ENCODE measurements at regions not wholly inside any gene's neighbourhood (a gene's known extent, or its start where the extent isn't known, plus 50 kb on each side); places are given as distances from the start of the nearest gene placed in this dataset.

GRCh38 chr2:72000110-72000509, 147.6 kb downstream of the CYP26B1 start:
- Histone ChIP-seq H2AFZ (no peak overlapping the region), H3K4me2 (no peak overlapping the region), H4K20me1 (ENCODE audit: insufficient read depth, poor library complexity, severe bottlenecking) (no peaks in the 10 kb centered on the region), H3K9me2 (replicated peaks; ENCODE audit: insufficient read depth) (no peaks in the 10 kb centered on the region), H3K4me3 (no peak overlapping the region), H3K27me3 (no peaks in the 10 kb centered on the region), H3K79me2 (no peaks in the 10 kb centered on the region), H3K36me3 (replicated peaks; ENCODE audit: insufficient read depth, low read depth) (no peaks in the 10 kb centered on the region), H3K27ac (peak overlapping the region; percentile 44), H3K9me3 (ENCODE audit: low read depth) (no peaks in the 10 kb centered on the region), H3K4me1 (ENCODE audit: insufficient read depth) (peaks cover 19% of the 10 kb centered on the region)
- peak; percentile 1 for DNase-seq (ENCODE audit: low spot score)
- TF ChIP-seq CTCF (IDR thresholded peaks at IDR 0.05; ENCODE audit: poor library complexity): no peak
- no peak for TF ChIP-seq EZH2phosphoT487 (IDR thresholded peaks at IDR 0.05; ENCODE audit: low read depth, severe bottlenecking, unreplicated experiment)
- no peak for TF ChIP-seq EZH2 (IDR thresholded peaks at IDR 0.05; ENCODE audit: borderline replicate concordance)
- WGBS (ENCODE audit: low lambda C conversion rate, missing lambda C conversion rate): 67% methylated on average over 7 of the region's 7 CpGs

- no peaks in the 10 kb centered on the region for H3K36me3 ChIP-seq (replicated peaks; ENCODE audit: insufficient read depth, low read depth)
- H3K4me3 ChIP-seq: no peak overlapping the region
- H3K4me1 ChIP-seq (ENCODE audit: insufficient read depth): peaks cover 19% of the 10 kb centered on the region
- no peaks in the 10 kb centered on the region for H4K20me1 ChIP-seq (ENCODE audit: insufficient read depth, poor library complexity, severe bottlenecking)
- no peaks in the 10 kb centered on the region for H3K79me2 ChIP-seq
- 89% methylated on average over 5 of the region's 5 CpGs for WGBS (ENCODE audit: low lambda C conversion rate, missing lambda C conversion rate)
- no peaks in the 10 kb centered on the region for H3K9me3 ChIP-seq (ENCODE audit: low read depth)
- no peaks in the 10 kb centered on the region for H3K27me3 ChIP-seq
- no peak overlapping the region for H3K4me2 ChIP-seq
- no peak for DNase-seq (ENCODE audit: low spot score)
- H3K27ac ChIP-seq: no peak overlapping the region
- no peaks in the 10 kb centered on the region for H3K9me2 ChIP-seq (replicated peaks; ENCODE audit: insufficient read depth)
- no peak for TF ChIP-seq EZH2 (IDR thresholded peaks at IDR 0.05; ENCODE audit: borderline replicate concordance)
- TF ChIP-seq EZH2phosphoT487 (IDR thresholded peaks at IDR 0.05; ENCODE audit: low read depth, severe bottlenecking, unreplicated experiment): no peak
- TF ChIP-seq CTCF (IDR thresholded peaks at IDR 0.05; ENCODE audit: poor library complexity): no peak
- no peak overlapping the region for H2AFZ ChIP-seq
These were observed 148.1 kb downstream of the CYP26B1 start for GRCh38 chr2:71999580-71999979.

- H4K20me1 ChIP-seq (ENCODE audit: insufficient read depth, poor library complexity, severe bottlenecking): no peaks in the 10 kb centered on the region
- no peaks in the 10 kb centered on the region for H3K79me2 ChIP-seq
- TF ChIP-seq CTCF (IDR thresholded peaks at IDR 0.05; ENCODE audit: poor library complexity) (no peak), EZH2phosphoT487 (IDR thresholded peaks at IDR 0.05; ENCODE audit: low read depth, severe bottlenecking, unreplicated experiment) (no peak), EZH2 (IDR thresholded peaks at IDR 0.05; ENCODE audit: borderline replicate concordance) (no peak)
- no peak overlapping the region for H3K4me2 ChIP-seq
- H3K9me2 ChIP-seq (replicated peaks; ENCODE audit: insufficient read depth): no peaks in the 10 kb centered on the region
- peaks cover 19% of the 10 kb centered on the region for H3K4me1 ChIP-seq (ENCODE audit: insufficient read depth)
- no peaks in the 10 kb centered on the region for H3K9me3 ChIP-seq (ENCODE audit: low read depth)
- no peak overlapping the region for H3K4me3 ChIP-seq
- no peak overlapping the region for H3K27ac ChIP-seq
- no peaks in the 10 kb centered on the region for H3K36me3 ChIP-seq (replicated peaks; ENCODE audit: insufficient read depth, low read depth)
- no peak overlapping the region for H2AFZ ChIP-seq
- no peaks in the 10 kb centered on the region for H3K27me3 ChIP-seq
- no peak for DNase-seq (ENCODE audit: low spot score)
These were observed 149.8 kb downstream of the CYP26B1 start for GRCh38 chr2:71997843-71998242.

- H4K20me1 ChIP-seq (ENCODE audit: insufficient read depth, poor library complexity, severe bottlenecking): no peaks in the 10 kb centered on the region
- H3K79me2 ChIP-seq: no peaks in the 10 kb centered on the region
- 83% methylated on average over 3 of the region's 3 CpGs for WGBS (ENCODE audit: low lambda C conversion rate, missing lambda C conversion rate)
- H3K36me3 ChIP-seq (replicated peaks; ENCODE audit: insufficient read depth, low read depth): no peaks in the 10 kb centered on the region
- H3K4me3 ChIP-seq: no peak overlapping the region
- no peaks in the 10 kb centered on the region for H3K9me3 ChIP-seq (ENCODE audit: low read depth)
- no peak overlapping the region for H2AFZ ChIP-seq
- no peaks in the 10 kb centered on the region for H3K4me1 ChIP-seq (ENCODE audit: insufficient read depth)
- DNase-seq (ENCODE audit: low spot score): peak; percentile 7
- H3K27me3 ChIP-seq: peaks cover 2% of the 10 kb centered on the region
- TF ChIP-seq CTCF (IDR thresholded peaks at IDR 0.05; ENCODE audit: poor library complexity) (peak; percentile 38), EZH2phosphoT487 (IDR thresholded peaks at IDR 0.05; ENCODE audit: low read depth, severe bottlenecking, unreplicated experiment) (no peak), EZH2 (IDR thresholded peaks at IDR 0.05; ENCODE audit: borderline replicate concordance) (no peak)
- H3K4me2 ChIP-seq: no peak overlapping the region
- H3K27ac ChIP-seq: no peak overlapping the region
- no peaks in the 10 kb centered on the region for H3K9me2 ChIP-seq (replicated peaks; ENCODE audit: insufficient read depth)
These were observed 152.5 kb downstream of the CYP26B1 start for GRCh38 chr2:71995067-71995665.

Measured in hepatocyte (in vitro differentiated cells).